ENCODE measurements at regions not wholly inside any gene's neighbourhood (a gene's known extent, or its start where the extent isn't known, plus 50 kb on each side); places are given as distances from the start of the nearest gene placed in this dataset.

DNA sequence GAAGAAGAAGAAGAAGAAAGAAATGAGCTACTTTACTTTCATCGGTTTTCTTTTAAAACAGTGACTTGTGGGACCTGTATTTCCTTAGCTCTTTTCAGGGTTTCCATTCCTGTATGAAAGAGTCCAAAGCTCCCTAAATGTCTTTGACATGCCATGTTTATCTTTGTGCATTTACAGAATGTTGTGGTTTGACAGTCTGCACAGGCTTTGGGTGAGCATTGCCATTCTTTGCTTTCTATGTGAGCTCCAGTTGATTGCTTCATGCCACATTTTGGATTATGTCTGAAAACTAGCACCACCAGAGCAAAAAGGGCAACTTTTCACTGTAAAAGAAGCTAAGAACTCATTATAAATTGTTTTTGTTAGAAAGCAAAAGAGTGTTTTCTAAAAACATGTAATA is 733.4 kb downstream of the TLE4 start:
- TF ChIP-seq FOS (IDR thresholded peaks at IDR 0.05; ENCODE audit: borderline replicate concordance, extremely low read depth, insufficient read length) = no peak
- TF ChIP-seq BHLHE40 (IDR thresholded peaks at IDR 0.05; ENCODE audit: borderline replicate concordance in 1 of 2, low read depth in 2 of 2, low read length in 1 of 2) = no peak
- TF ChIP-seq ZBED1 (IDR thresholded peaks at IDR 0.05; ENCODE audit: borderline replicate concordance) = no peak
- no peak for TF ChIP-seq RBBP5 (conservative IDR thresholded peaks at IDR 0.05)
- TF ChIP-seq ZNF384 (IDR thresholded peaks at IDR 0.05; ENCODE audit: borderline replicate concordance, low read depth, low read length) = no peak
- TF ChIP-seq BCL11A (IDR thresholded peaks at IDR 0.05; ENCODE audit: low read depth, low read length) = no peak
- no peak for TF ChIP-seq ATF7 (IDR thresholded peaks at IDR 0.05; ENCODE audit: low read depth)
- TF ChIP-seq JUNB (IDR thresholded peaks at IDR 0.05) = no peak
- TF ChIP-seq SMC3 (IDR thresholded peaks at IDR 0.05; ENCODE audit: borderline replicate concordance, low read length) = no peak
- TF ChIP-seq STAT1 (conservative IDR thresholded peaks at IDR 0.05) = no peak
- no peak for TF ChIP-seq CBX5 (IDR thresholded peaks at IDR 0.05; ENCODE audit: low read depth)
- TF ChIP-seq ATF2 (IDR thresholded peaks at IDR 0.05; ENCODE audit: low read length) = no peak
- no peak for TF ChIP-seq WRNIP1 (IDR thresholded peaks at IDR 0.05; ENCODE audit: borderline replicate concordance, low read depth, low read length)
- no peak for TF ChIP-seq CHD2 (IDR thresholded peaks at IDR 0.05; ENCODE audit: borderline replicate concordance, low read depth, low read length)
- no peak for TF ChIP-seq TCF7 (IDR thresholded peaks at IDR 0.05; ENCODE audit: borderline replicate concordance)
- no peak for TF ChIP-seq EED (IDR thresholded peaks at IDR 0.05; ENCODE audit: low read depth)
- no peak for TF ChIP-seq POLR2AphosphoS2 (IDR thresholded peaks at IDR 0.05; ENCODE audit: low read depth, low read length)
- no peak for TF ChIP-seq RAD21 (IDR thresholded peaks at IDR 0.05; ENCODE audit: insufficient read depth, low read depth, low read length)
- no peak for TF ChIP-seq HCFC1 (IDR thresholded peaks at IDR 0.05; ENCODE audit: low read length)
- ChIA-PET RAD21 (ENCODE audit: unreplicated experiment) (no interaction called here), SMC1A (ENCODE audit: uncharacterized antibody, unreplicated experiment) (no interaction called here), POLR2A (no interaction called here), CTCF (interaction anchor here (1.0 to 1.5 kb wide), 3 partner anchors 10 to 165 kb away, joined by 3 to 5 read pairs (median 3); no protein-coding TSS in a partner anchor)
- BruUV-seq (replicated peaks) = no TSS peak
- no peak for ATAC-seq
- intact Hi-C loops (cut with micrococcal nuclease; ENCODE audit: unreplicated experiment) (no loop called here), in situ Hi-C loops (cut with MboI) (no loop called here)
- 44% methylated on average over 1 of the region's 1 CpG for WGBS (ENCODE audit: insufficient coverage, insufficient replicate concordance, low lambda C conversion rate, missing lambda C conversion rate)
- Histone ChIP-seq H3K27me3 (replicated peaks in 1 of 2; ENCODE audit: control insufficient read depth in 2 of 2, insufficient read depth in 2 of 2, low read length in 1 of 2) (no peaks in the 10 kb centered on the region), H3K79me2 (ENCODE audit: control insufficient read depth, insufficient read depth, low read length) (no peaks in the 10 kb centered on the region), H4K20me1 (ENCODE audit: control insufficient read depth, insufficient read depth) (no peaks in the 10 kb centered on the region), H3K9ac (ENCODE audit: control insufficient read depth, insufficient read depth, low read length) (no peak overlapping the region), H3K36me3 (ENCODE audit: control insufficient read depth in 2 of 2, insufficient read depth in 2 of 2, low read length in 1 of 2) (no peaks in the 10 kb centered on the region), H2AFZ (ENCODE audit: control insufficient read depth, low read depth, low read length) (no peak overlapping the region), H3K4me3 (no peak overlapping the region), H3K4me1 (ENCODE audit: control insufficient read depth, insufficient read depth, low read length) (no peaks in the 10 kb centered on the region), H3K27ac (ENCODE audit: control insufficient read depth, insufficient read depth) (no peak overlapping the region), H3K4me2 (ENCODE audit: control insufficient read depth, insufficient read depth) (no peak overlapping the region), H3K9me3 (replicated peaks; ENCODE audit: control insufficient read depth, insufficient read depth, low read length) (no peaks in the 10 kb centered on the region)
- DNase-seq (ENCODE audit: low read depth, low spot score) = no peak
- no peak for FAIRE-seq

Data from GM12878 (cell line).